SK-N-SH (cell line): ENCODE measurements at regions not wholly inside any gene's neighbourhood (a gene's known extent, or its start where the extent isn't known, plus 50 kb on each side); places are given as distances from the start of the nearest gene placed in this dataset.

Source experiments
- CTCF ChIA-PET: fragments of 300-600, 350-600 bp; formaldehyde crosslinking; extraction: SDS; loops from one replicate; lab custom pipeline; 2021; lab: Yijun Ruan, JAX
- POLR2A ChIA-PET: fragments of 350-600 bp; sonication (Branson Sonifier 250); formaldehyde crosslinking; extraction: SDS; loops from one replicate; lab custom pipeline; 2020; ENCODE audit warnings: antibody characterized with exemption, inconsistent platforms; lab: Yijun Ruan, JAX
- DNase-seq: peaks from one replicate; pipeline ENCODE4 v3.0.0; 2012
- H2AFZ ChIP-seq: fragments of 200-600 bp; sonication (generic); 2 replicates; pipeline ENCODE4 v1.8.1; 2016; ENCODE audit warnings: antibody characterized with exemption, mild to moderate bottlenecking, low read depth
- H3F3A ChIP-seq: fragments of 200-600 bp; sonication (generic); replicated peaks from 2 replicates; pipeline ENCODE3; 2016; ENCODE audit warnings: antibody characterized with exemption, mild to moderate bottlenecking; ENCODE audit not compliant: insufficient read depth
- H3K27ac ChIP-seq, 2 experiments: fragments of 200-500 bp in 1 of 2; fragments of 200-600 bp in 1 of 2; sonication (Bioruptor generic) in 1 of 2; sonication (generic), shearing (Covaris generic) in 1 of 2; 2 replicates each; pipeline versions ENCODE4 v1.5.1 to v1.6.1; 2014 to 2016; ENCODE audit warnings: low read depth in 2 of 2, inconsistent platforms in 1 of 2, low read length in 1 of 2, mild to moderate bottlenecking in 1 of 2, mixed read lengths in 1 of 2
- H3K27me3 ChIP-seq: fragments of 200-600 bp; sonication (generic), shearing (Covaris generic); 2 replicates; pipeline ENCODE4 v1.6.1; 2016; ENCODE audit warnings: mixed run types; ENCODE audit not compliant: insufficient read depth
- H3K36me3 ChIP-seq, 2 experiments: fragments of 200-500 bp in 1 of 2; fragments of 200-600 bp in 1 of 2; sonication (Bioruptor generic) in 1 of 2; sonication (generic) in 1 of 2; replicated peaks in 1 of 2; 2 replicates each; pipeline versions ENCODE3 to v1.5.1; 2014 to 2016; ENCODE audit warnings: low read length in 1 of 2, mild to moderate bottlenecking in 1 of 2; ENCODE audit not compliant: insufficient read depth in 2 of 2, control insufficient read depth in 1 of 2
- H3K4me1 ChIP-seq, 2 experiments: fragments of 200-500 bp in 1 of 2; fragments of 200-600 bp in 1 of 2; sonication (Bioruptor generic) in 1 of 2; sonication (generic), shearing (Covaris generic) in 1 of 2; 2 replicates each; pipeline versions ENCODE4 v1.5.1 to v1.6.1; 2014 to 2016; ENCODE audit warnings: low read depth in 1 of 2, low read length in 1 of 2, mixed run types in 1 of 2; ENCODE audit not compliant: insufficient read depth in 2 of 2, control insufficient read depth in 1 of 2
- H3K4me2 ChIP-seq: fragments of 200-600 bp; sonication (generic), shearing (Covaris generic); 2 replicates; pipeline ENCODE4 v1.6.1; 2017; ENCODE audit warnings: mixed run types
- H3K4me3 ChIP-seq, 2 experiments: fragments of 200-500 bp in 1 of 2; fragments of 200-600 bp in 1 of 2; sonication (Bioruptor generic) in 1 of 2; sonication (generic), shearing (Covaris generic) in 1 of 2; 2 replicates each; pipeline versions ENCODE4 v1.5.1 to v1.8.1; 2014 to 2016; ENCODE audit warnings: low read depth in 2 of 2, inconsistent platforms in 1 of 2, low read length in 1 of 2, mild to moderate bottlenecking in 1 of 2, mixed read lengths in 1 of 2, moderate library complexity in 1 of 2
- H3K79me2 ChIP-seq: fragments of 200-600 bp; sonication (generic); 2 replicates; pipeline ENCODE4 v1.8.1; 2017; ENCODE audit warnings: mild to moderate bottlenecking; ENCODE audit not compliant: insufficient read depth
- H3K9ac ChIP-seq: fragments of 200-600 bp; sonication (generic); 2 replicates; pipeline ENCODE4 v1.6.1; 2017; ENCODE audit warnings: mixed run types
- H3K9me2 ChIP-seq: fragments of 200-600 bp; sonication (generic); 2 replicates; pipeline ENCODE4 v1.6.1; 2017; ENCODE audit warnings: mixed run types
- H3K9me3 ChIP-seq: fragments of 200-600 bp; sonication (generic); 2 replicates; pipeline ENCODE4 v1.6.1; 2017; ENCODE audit warnings: mixed run types, mild to moderate bottlenecking, moderate library complexity
- H4K20me1 ChIP-seq: fragments of 200-600 bp; sonication (generic); 2 replicates; pipeline ENCODE4 v1.6.1; 2017; ENCODE audit warnings: mild to moderate bottlenecking, mixed run types; ENCODE audit not compliant: insufficient read depth
- ELF1 ChIP-seq: IDR thresholded peaks from 2 replicates; pipeline ENCODE4 v1.4.0; 2012
- FOXJ3 ChIP-seq: sonication (generic); formaldehyde crosslinking; IDR thresholded peaks from 2 replicates; pipeline ENCODE4 v1.5.1; 2020; ENCODE audit warnings: mild to moderate bottlenecking, missing genetic modification reagents
- GABPA ChIP-seq: IDR thresholded peaks from 2 replicates; pipeline ENCODE4 v1.4.0; 2012; ENCODE audit warnings: low read depth, mild to moderate bottlenecking
- GATA2 ChIP-seq: sonication (generic); formaldehyde crosslinking; IDR thresholded peaks from 2 replicates; pipeline ENCODE4 v1.5.0; 2020; ENCODE audit warnings: mild to moderate bottlenecking, missing genetic modification reagents
- JUND ChIP-seq: IDR thresholded peaks from 2 replicates; pipeline ENCODE4 v1.4.0; 2012
- MEF2A ChIP-seq: IDR thresholded peaks from 2 replicates; pipeline ENCODE4 v1.4.0; 2012; ENCODE audit warnings: low read depth, borderline replicate concordance
- NFIC ChIP-seq: IDR thresholded peaks from 2 replicates; pipeline ENCODE4 v1.4.0; 2012; ENCODE audit warnings: borderline replicate concordance
- NRF1 ChIP-seq: IDR thresholded peaks from 2 replicates; pipeline ENCODE4 v1.6.1; 2012; ENCODE audit warnings: low read depth, mild to moderate bottlenecking, low read length
- POLR2AphosphoS5 ChIP-seq: IDR thresholded peaks from 2 replicates; pipeline ENCODE4 v1.6.1; 2012; ENCODE audit warnings: low read depth, low read length
- RCOR1 ChIP-seq: fragments of 150-350 bp; IDR thresholded peaks from 2 replicates; pipeline ENCODE4 v1.6.1; 2017; ENCODE audit warnings: antibody characterized with exemption, low read length
- RFX5 ChIP-seq: IDR thresholded peaks from 2 replicates; pipeline ENCODE4 v1.6.1; 2012; ENCODE audit warnings: mild to moderate bottlenecking, improper control_type of control experiment, low read length
- SMC3 ChIP-seq: IDR thresholded peaks from 2 replicates; pipeline ENCODE4 v1.6.1; 2012; ENCODE audit warnings: low read depth, low read length, improper control_type of control experiment
- TCF12 ChIP-seq: IDR thresholded peaks from 2 replicates; pipeline ENCODE4 v1.4.0; 2012
- WGBS: methylation state at CpG from one replicate; pipeline ENCODE4 v1.1.6; 2017; ENCODE audit warnings: low lambda C conversion rate; 5-methylcytosine and 5-hydroxymethylcytosine counted together
- TF ChIP-seq, protein P1 (sequence below): fragments of 200-600 bp; sonication (generic); IDR thresholded peaks from 2 replicates; pipeline ENCODE4 v1.6.1; 2017; ENCODE audit warnings: antibody characterized with exemption, mild to moderate bottlenecking, moderate library complexity
- TF ChIP-seq, protein P2 (sequence below): IDR thresholded peaks from 2 replicates; pipeline ENCODE4; 2012
- TF ChIP-seq, protein P3 (sequence below): IDR thresholded peaks from 2 replicates; pipeline ENCODE4 v1.4.0; 2012; ENCODE audit warnings: low read depth
- TF ChIP-seq, protein P4 (sequence below): fragments of 150-350 bp; IDR thresholded peaks from 2 replicates; pipeline ENCODE4 v1.6.1; 2017; ENCODE audit warnings: antibody characterized with exemption, low read length, low read depth, borderline replicate concordance
- TF ChIP-seq, protein P5 (sequence below): IDR thresholded peaks from 2 replicates; pipeline ENCODE4 v1.4.0; 2012; ENCODE audit warnings: low read depth, borderline replicate concordance

DNA sequence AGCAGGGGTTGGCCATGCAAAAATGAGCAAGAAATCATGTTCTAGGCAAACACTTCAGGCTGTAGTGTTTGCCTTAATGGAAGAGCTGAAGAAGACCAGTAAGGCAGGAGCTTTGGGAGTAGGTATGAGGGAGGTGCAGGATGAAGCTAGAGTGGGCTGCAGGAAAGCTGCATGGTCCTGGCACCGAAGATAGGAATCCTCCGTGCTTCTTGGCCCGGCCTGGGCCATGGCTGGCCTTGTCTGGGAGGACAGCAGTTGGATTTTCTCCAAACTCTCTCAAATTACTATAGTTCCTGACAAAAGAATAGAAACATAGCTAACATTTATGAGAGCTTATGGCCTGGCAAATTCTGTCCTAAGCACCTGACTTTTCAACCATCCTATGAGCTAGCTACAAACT, 116.5 kb downstream of the UCHL1 start (continued):
- TF ChIP-seq, protein P1, sequence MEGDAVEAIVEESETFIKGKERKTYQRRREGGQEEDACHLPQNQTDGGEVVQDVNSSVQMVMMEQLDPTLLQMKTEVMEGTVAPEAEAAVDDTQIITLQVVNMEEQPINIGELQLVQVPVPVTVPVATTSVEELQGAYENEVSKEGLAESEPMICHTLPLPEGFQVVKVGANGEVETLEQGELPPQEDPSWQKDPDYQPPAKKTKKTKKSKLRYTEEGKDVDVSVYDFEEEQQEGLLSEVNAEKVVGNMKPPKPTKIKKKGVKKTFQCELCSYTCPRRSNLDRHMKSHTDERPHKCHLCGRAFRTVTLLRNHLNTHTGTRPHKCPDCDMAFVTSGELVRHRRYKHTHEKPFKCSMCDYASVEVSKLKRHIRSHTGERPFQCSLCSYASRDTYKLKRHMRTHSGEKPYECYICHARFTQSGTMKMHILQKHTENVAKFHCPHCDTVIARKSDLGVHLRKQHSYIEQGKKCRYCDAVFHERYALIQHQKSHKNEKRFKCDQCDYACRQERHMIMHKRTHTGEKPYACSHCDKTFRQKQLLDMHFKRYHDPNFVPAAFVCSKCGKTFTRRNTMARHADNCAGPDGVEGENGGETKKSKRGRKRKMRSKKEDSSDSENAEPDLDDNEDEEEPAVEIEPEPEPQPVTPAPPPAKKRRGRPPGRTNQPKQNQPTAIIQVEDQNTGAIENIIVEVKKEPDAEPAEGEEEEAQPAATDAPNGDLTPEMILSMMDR, result no peak
- no peak for TF ChIP-seq TCF12
- TF ChIP-seq, all 33 proteins: peak for 0

DNA sequence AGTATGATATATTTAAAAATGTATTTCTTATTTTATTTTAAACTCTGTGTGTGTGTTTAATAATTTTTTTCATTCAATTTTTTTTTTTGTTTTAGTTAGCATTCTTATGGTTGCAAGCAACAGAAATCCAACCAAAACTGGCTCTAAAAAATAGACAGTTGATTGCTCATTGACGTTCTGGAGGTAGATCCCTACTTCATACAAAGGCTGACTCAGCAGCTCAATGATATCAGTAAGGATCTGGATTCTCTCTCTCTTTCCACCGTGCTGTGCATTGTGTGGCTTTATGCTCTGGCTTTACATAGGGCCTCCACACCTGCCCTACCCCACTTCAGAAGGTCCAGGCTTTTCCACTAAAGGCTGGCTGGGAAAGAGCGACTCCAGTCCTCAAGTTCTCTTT, 117.8 kb downstream of the UCHL1 start:
- Histone ChIP-seq H3K9me2 (no peaks in the 10 kb centered on the region), H3K9me3 (no peaks in the 10 kb centered on the region), H3K27ac (no peak overlapping the region; a peak in 1 of 4 replicates), H3K9ac (no peak overlapping the region), H2AFZ (no peak overlapping the region), H3K27me3 (no peaks in the 10 kb centered on the region), H4K20me1 (no peaks in the 10 kb centered on the region), H3K36me3 (no peaks in the 10 kb centered on the region), H3K4me2 (no peak overlapping the region), H3K79me2 (no peaks in the 10 kb centered on the region), H3K4me3 (no peak overlapping the region), H3K4me1 (peaks cover 0 to 8% of the 10 kb centered on the region in 2 experiments; a peak in 1 of 4 replicates), H3F3A (no peaks in the 10 kb centered on the region)
- ChIA-PET CTCF (no interaction called here), POLR2A (no interaction called here)
- DNase-seq, result no peak
- 30% methylated on average over 3 of the region's 3 CpGs for WGBS
- TF ChIP-seq RCOR1 (no peak), GATA2 (CRISPR knock-in tag) (peak; percentile 23; the same call in 1 of the 2 replicates)

DNA sequence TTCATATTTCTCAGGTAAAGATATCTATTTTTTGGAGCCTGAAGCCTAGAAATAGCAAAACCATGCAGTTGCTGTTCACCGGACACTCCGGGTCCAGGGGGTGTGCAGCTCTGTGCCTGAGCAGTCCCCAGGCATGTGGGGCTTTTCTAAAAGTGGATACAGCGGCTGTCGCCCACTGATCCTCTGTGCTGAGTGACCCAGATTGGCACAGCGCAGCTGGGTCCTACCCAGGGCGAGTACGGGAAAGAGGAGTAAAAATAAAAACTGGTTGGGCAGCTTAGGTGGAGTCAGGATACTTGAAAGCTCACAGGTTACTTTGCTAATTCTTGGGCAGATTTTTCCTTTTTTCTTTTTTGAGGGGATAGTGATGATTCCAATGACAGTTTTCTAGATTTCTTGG, 118.8 kb downstream of the UCHL1 start:
- H3K4me1 ChIP-seq, result peaks cover 0 to 3% of the 10 kb centered on the region in 2 experiments; a peak in 2 of 4 replicates
- no peak overlapping the region for H3K27ac ChIP-seq
- H3K27me3 ChIP-seq, result no peaks in the 10 kb centered on the region
- TF ChIP-seq, protein P2, sequence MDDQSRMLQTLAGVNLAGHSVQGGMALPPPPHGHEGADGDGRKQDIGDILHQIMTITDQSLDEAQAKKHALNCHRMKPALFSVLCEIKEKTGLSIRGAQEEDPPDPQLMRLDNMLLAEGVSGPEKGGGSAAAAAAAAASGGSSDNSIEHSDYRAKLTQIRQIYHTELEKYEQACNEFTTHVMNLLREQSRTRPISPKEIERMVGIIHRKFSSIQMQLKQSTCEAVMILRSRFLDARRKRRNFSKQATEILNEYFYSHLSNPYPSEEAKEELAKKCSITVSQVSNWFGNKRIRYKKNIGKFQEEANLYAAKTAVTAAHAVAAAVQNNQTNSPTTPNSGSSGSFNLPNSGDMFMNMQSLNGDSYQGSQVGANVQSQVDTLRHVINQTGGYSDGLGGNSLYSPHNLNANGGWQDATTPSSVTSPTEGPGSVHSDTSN, result no peak
- no peak for TF ChIP-seq FOXJ3 (CRISPR knock-in tag)
- TF ChIP-seq ELF1, result no peak
- TF ChIP-seq, protein P1, result no peak
- no peak for TF ChIP-seq RFX5
- TF ChIP-seq MEF2A, result no peak
- no peak for TF ChIP-seq GABPA
- no peak for TF ChIP-seq JUND
- no peak for TF ChIP-seq GATA2 (CRISPR knock-in tag)
- no peak for TF ChIP-seq SMC3
- TF ChIP-seq, protein P3, sequence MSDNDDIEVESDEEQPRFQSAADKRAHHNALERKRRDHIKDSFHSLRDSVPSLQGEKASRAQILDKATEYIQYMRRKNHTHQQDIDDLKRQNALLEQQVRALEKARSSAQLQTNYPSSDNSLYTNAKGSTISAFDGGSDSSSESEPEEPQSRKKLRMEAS, result no peak
- TF ChIP-seq NFIC, result no peak
- TF ChIP-seq POLR2AphosphoS5, result no peak
- TF ChIP-seq, protein P4, sequence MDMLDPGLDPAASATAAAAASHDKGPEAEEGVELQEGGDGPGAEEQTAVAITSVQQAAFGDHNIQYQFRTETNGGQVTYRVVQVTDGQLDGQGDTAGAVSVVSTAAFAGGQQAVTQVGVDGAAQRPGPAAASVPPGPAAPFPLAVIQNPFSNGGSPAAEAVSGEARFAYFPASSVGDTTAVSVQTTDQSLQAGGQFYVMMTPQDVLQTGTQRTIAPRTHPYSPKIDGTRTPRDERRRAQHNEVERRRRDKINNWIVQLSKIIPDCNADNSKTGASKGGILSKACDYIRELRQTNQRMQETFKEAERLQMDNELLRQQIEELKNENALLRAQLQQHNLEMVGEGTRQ, result no peak
- no peak for TF ChIP-seq NRF1
- TF ChIP-seq, protein P5, sequence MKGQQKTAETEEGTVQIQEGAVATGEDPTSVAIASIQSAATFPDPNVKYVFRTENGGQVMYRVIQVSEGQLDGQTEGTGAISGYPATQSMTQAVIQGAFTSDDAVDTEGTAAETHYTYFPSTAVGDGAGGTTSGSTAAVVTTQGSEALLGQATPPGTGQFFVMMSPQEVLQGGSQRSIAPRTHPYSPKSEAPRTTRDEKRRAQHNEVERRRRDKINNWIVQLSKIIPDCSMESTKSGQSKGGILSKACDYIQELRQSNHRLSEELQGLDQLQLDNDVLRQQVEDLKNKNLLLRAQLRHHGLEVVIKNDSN, result no peak
- TF ChIP-seq, all 33 proteins: peak for 0
- DNase-seq, result no peak
- Histone ChIP-seq H3K9me3 (no peaks in the 10 kb centered on the region), H3K36me3 (no peaks in the 10 kb centered on the region), H2AFZ (no peak overlapping the region), H3K4me2 (no peak overlapping the region), H3K79me2 (no peaks in the 10 kb centered on the region), H3K9me2 (no peaks in the 10 kb centered on the region), H3K4me3 (no peak overlapping the region), H4K20me1 (no peaks in the 10 kb centered on the region), H3F3A (no peaks in the 10 kb centered on the region), H3K9ac (no peak overlapping the region)
- ChIA-PET POLR2A (no interaction called here), CTCF (no interaction called here)
- 51% methylated on average over 7 of the region's 7 CpGs for WGBS
